Spleen (tissue), 7 donors: ENCODE measurements at regions not wholly inside any gene's neighbourhood (a gene's known extent, or its start where the extent isn't known, plus 50 kb on each side); places are given as distances from the start of the nearest gene placed in this dataset.

Experiments used
- POLR2A ChIP-seq, 3 donors: fragments of 450-650 bp; IDR thresholded peaks; one replicate each; pipeline ENCODE4 v1.5.1; 2017; ENCODE audit warnings: antibody characterized with exemption in 3 of 3, mild to moderate bottlenecking in 1 of 3
- TF ChIP-seq, protein P1 (sequence below), 11 experiments: fragments of 200-600 bp in 7 of 11; fragments of 450-650 bp in 4 of 11; sonication (generic) in 4 of 11; IDR thresholded peaks in 8 of 11; conservative IDR thresholded peaks in 3 of 11; 1 replicate in 7 of 11; 2 replicates in 4 of 11; pipeline versions ENCODE4 v1.4.0 to v1.8.0; 2016 to 2021; ENCODE audit warnings: antibody characterized with exemption in 11 of 11, inconsistent platforms in 4 of 11, mild to moderate bottlenecking in 1 of 11
- donor health status: DM: no; HTN: no; CAD: no; lungs with moderate emphysema.
- donor health status: DM: no; HTN: no; CAD: no.
- donor health status: DM: no; HTN: no; CAD: no.

DNA sequence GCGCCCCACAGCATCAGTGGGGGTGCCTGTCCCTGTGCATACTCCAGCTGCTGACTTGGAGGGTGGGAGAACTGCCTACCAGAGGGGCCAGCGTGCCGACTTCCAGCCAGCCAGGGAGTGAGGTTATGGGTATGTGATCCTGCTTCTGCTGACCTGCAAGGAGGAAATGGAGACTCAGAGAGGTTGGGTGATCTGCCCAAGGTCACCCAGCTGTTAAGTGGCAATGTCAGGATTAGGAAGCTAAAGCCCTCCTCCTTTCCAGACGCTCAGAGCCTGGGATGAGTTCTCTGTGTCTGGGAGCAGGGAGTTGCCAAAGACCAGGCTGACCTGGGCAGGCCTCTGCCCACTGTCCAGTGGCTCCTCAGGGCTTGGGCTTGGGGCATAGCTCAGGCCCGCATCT lies 169.6 kb downstream of the GLI2 start:
- TF ChIP-seq, protein P1, sequence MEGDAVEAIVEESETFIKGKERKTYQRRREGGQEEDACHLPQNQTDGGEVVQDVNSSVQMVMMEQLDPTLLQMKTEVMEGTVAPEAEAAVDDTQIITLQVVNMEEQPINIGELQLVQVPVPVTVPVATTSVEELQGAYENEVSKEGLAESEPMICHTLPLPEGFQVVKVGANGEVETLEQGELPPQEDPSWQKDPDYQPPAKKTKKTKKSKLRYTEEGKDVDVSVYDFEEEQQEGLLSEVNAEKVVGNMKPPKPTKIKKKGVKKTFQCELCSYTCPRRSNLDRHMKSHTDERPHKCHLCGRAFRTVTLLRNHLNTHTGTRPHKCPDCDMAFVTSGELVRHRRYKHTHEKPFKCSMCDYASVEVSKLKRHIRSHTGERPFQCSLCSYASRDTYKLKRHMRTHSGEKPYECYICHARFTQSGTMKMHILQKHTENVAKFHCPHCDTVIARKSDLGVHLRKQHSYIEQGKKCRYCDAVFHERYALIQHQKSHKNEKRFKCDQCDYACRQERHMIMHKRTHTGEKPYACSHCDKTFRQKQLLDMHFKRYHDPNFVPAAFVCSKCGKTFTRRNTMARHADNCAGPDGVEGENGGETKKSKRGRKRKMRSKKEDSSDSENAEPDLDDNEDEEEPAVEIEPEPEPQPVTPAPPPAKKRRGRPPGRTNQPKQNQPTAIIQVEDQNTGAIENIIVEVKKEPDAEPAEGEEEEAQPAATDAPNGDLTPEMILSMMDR (IDR thresholded peaks at IDR 0.05 in 8 of 11, conservative IDR thresholded peaks at IDR 0.05 in 3 of 11), result no peak
- no peak for TF ChIP-seq POLR2A (IDR thresholded peaks at IDR 0.05)
